GM18867 (cell line): ENCODE measurements at regions not wholly inside any gene's neighbourhood (a gene's known extent, or its start where the extent isn't known, plus 50 kb on each side); places are given as distances from the start of the nearest gene placed in this dataset.
A peak's percentile ranks its signal among the peaks of the same experiment; 100 is the strongest.
"Not testable (repeated sequence)": the region's sequence is repeated elsewhere in the genome, so short reads cannot be mapped to it uniquely, and the experiment has no call there.

Source experiments
- ATAC-seq: cut with Tn5 transposase; IDR thresholded peaks from one replicate; pipeline ENCODE4 v1.9.1; 2021; ENCODE audit warnings: mild to moderate bottlenecking, moderate library complexity; ENCODE audit not compliant: unreplicated experiment

GRCh38 chrY:10958122-10958521 is 1430.4 kb downstream of the TSPY10 start:
- ATAC-seq, result not testable (repeated sequence)

- ATAC-seq, result no peak
These were observed 1445.7 kb downstream of the TSPY10 start for GRCh38 chrY:10973422-10973821.

GRCh38 chrY:10986655-10987054 is 1459.0 kb downstream of the TSPY10 start:
- no peak for ATAC-seq

GRCh38 chrY:10987626-10988025 is 1459.9 kb downstream of the TSPY10 start:
- no peak for ATAC-seq

GRCh38 chrY:10993955-10994354 is 1466.3 kb downstream of the TSPY10 start:
- no peak for ATAC-seq

GRCh38 chrY:10999715-11000114 is 1472.0 kb downstream of the TSPY10 start:
- peak; percentile 54 for ATAC-seq

- not testable (repeated sequence) for ATAC-seq
These were observed 1486.5 kb downstream of the TSPY10 start for GRCh38 chrY:11014229-11014628.

GRCh38 chrY:11022734-11023133 is 1495.1 kb downstream of the TSPY10 start:
- ATAC-seq, result no peak

GRCh38 chrY:11044234-11044883 is 1516.7 kb downstream of the TSPY10 start:
- no peak for ATAC-seq

- no peak for ATAC-seq
These were observed 1535.8 kb downstream of the TSPY10 start for GRCh38 chrY:11063486-11063885.

GRCh38 chrY:11063960-11064359 is 1536.3 kb downstream of the TSPY10 start:
- ATAC-seq, result no peak

GRCh38 chrY:11064376-11064775 is 1536.7 kb downstream of the TSPY10 start:
- no peak for ATAC-seq

- no peak for ATAC-seq
These were observed 1541.6 kb downstream of the TSPY10 start for GRCh38 chrY:11069271-11069670.

- ATAC-seq, result no peak
These were observed 1542.8 kb downstream of the TSPY10 start for GRCh38 chrY:11070250-11071113.

- not testable (repeated sequence) for ATAC-seq
These were observed 1558.1 kb downstream of the TSPY10 start for GRCh38 chrY:11085801-11086200.

- not testable (repeated sequence) for ATAC-seq
These were observed 1569.8 kb downstream of the TSPY10 start for GRCh38 chrY:11097498-11097897.

- ATAC-seq, result not testable (repeated sequence)
These were observed 1570.7 kb downstream of the TSPY10 start for GRCh38 chrY:11098419-11098818.

GRCh38 chrY:11099004-11099403 is 1571.3 kb downstream of the TSPY10 start:
- no peak for ATAC-seq

GRCh38 chrY:11100472-11100871 is 1572.8 kb downstream of the TSPY10 start:
- ATAC-seq, result not testable (repeated sequence)

- not testable (repeated sequence) for ATAC-seq
These were observed 1575.3 kb downstream of the TSPY10 start for GRCh38 chrY:11102987-11103386.

- ATAC-seq, result not testable (repeated sequence)
These were observed 1579.6 kb downstream of the TSPY10 start for GRCh38 chrY:11107127-11107918.
